NOMO-1 treated with DMSO at 0.1 percent for 48 hours (cell line): ENCODE measurements at regions not wholly inside any gene's neighbourhood (a gene's known extent, or its start where the extent isn't known, plus 50 kb on each side); places are given as distances from the start of the nearest gene placed in this dataset.

Experiments
- DNase-seq: peaks from one replicate; lab custom pipeline; 2025; ENCODE audit not compliant: unreplicated experiment; lab: John Stamatoyannopoulos, UW

DNA sequence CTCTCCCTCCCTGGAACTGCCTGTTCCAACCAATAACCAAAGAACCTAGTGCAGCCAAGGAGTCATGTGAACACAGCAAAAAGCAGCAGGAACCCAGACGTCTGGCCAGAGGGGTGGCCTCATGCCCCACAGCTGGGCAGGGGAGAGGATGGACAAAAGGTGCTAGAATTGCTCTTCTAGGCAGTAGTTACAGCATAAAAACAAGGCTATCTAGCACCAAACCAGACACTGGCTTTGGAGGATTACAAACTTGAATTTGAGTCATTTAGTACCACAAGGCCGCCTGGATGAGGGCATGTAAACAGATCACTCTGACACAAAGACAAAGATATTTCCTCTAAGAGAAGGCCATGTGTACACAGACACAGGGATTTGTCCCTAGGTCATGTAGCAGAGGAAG, 423.3 kb upstream of the MAF start:
- DNase-seq, result no peak

DNA sequence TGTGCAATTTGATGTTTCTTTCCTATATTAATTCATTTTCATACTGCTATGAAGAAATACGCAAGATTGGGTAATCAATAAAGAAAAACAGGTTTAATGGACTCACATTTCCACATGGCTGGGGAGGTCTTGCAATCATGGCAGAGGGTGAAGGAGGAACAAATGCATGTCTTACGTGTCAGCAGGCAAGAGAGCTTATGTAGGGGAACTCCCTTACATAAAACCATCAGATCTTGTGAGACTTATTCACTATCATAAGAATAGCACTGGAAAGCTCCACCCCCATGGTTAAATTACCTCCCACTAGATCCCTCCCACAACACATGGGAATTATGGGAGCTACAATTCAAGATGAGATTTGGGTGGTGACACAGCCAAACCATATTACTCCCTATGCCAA, 418.9 kb upstream of the MAF start:
- no peak for DNase-seq

- DNase-seq, result no peak
These were observed 417.9 kb upstream of the MAF start for GRCh38 chr16:80018466-80018865.

GRCh38 chr16:80016731-80017326, 416.3 kb upstream of the MAF start:
- DNase-seq, result no peak

DNA sequence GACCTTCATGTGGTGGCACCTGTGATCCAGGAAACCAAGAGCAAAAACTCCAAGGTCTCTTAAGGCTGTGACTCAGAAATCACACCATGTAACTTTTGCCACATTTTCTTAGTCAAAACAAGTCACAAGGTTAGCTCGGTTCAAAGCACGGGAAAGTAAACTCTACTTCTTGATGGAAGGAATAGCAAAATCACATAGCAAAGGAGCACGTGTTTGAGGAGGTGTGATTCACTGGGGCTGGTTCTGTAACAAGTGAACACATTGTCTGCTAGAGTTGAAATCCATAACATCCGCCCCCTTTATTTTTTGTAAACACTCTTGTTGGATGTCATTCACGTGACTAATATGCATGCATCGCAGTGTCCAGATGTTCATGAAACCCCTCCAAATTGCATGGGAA, 415.0 kb upstream of the MAF start:
- no peak for DNase-seq

GRCh38 chr16:80014241-80014939, 413.9 kb upstream of the MAF start:
- DNase-seq, result no peak

- no peak for DNase-seq
These were observed 412.0 kb upstream of the MAF start for GRCh38 chr16:80012586-80012985.

DNA sequence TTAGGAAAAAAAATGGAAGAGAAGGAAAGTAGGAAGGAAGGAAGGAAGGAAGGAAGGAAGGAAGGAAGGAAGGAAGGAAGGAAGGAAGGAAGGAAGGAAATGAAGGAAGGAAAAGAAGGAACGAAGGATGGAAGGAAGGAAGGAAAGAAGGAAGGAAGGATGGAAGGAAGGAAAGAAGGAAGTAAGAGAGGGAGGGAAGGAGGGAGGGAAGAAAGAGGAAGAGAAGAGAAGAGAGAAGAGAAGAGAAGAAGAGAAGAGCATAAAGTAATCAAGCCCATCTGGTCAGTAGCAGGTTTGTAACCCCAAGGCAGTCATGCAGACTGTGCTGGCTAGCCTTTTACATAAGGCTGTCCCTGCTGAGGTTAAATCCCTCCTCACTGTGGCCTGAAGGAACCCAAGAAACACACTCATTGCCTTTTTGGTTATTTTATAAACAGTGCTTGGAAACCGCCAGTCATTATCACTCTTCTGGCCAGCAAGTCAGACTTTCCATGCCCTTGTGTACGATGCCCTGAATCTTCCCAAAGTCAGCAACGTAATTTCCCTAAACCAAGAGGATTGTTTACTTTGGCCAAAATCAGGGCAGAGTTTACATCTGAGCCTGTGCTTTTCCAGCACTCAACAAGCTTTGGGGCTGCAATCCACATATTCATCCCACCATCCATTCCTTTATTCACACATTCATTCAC, 409.6 kb upstream of the MAF start:
- no peak for DNase-seq

DNA sequence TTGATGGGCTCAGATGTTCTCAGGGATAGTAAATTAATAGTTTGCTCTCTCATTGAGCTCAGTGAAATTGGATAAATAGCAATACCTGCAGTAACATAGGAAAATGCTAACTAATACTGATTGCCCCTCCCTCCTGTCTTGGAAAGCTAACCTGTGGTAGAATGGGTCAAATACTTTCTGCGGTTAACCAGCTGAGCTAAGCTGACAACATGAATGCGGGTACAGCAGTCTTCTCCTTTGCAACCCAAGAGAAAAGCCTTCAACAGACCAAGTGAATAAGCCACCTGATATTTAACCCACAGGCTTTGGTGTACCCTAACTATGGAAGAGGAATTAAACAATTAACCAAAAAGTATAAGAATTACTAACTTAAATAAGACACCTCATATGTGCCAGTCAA, 408.3 kb upstream of the MAF start:
- no peak for DNase-seq

DNA sequence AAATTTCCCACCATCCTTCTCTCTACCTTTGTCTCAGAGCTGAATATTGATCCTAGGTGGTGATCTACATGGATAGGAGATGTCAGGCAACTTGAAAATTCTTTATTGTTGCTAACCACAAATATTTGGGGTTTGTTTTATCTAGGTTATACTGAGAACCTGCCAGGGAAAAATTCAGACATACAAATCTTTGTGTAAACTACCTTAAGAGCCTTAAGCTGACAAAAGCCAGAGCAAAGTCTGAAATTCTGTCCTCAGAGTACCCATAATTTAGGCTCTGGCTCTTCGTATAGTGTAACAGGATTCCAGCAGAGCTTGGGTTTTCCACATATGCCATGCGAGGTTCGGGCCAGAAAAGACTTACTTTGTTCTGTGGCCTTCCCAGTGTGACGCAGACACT, 406.7 kb upstream of the MAF start:
- no peak for DNase-seq

DNA sequence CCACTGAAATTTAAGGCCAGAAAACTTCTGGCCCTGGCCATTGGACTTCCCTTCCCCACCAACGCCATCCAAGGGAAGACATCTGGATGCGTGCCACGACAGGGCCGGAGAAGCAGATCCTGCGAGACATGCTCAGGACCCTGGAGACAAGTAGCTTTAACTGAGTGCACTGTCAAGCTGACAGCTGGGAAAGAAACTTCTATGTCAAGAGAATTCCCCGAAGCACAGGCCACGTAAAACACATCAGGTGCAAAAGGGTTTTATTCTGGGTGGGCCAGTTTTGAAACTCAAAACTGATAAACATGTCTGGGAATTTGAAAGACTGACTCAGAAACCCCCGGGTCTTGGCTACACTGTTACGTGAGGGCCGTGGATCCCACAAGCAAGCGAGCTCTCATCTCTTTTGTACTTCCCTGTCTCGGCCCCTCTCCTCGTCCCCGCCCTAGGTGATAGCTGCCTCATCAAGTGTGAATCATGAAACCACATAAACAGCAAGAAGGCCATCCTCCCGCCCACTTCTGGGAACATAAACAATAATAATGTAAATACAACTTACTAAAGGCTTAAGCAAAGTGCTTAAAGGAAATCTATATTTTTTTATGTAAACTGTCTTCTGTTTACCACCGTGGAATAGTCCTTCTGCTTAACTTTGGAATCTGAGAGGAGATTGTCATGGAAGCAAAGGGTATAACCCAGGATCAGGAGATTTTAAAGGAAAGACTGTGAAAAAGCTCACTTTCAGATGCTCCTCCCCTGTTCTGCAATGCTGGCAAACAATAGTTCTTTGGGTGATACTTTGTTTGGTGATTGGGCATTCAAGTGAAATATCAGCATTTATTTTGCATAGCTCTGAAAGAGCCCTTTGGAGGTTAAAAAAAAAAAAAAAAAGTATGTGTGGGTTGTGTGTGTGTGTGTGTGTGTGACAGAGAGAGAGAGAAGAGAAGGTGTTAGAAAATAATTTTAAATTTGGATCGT, 406.0 kb upstream of the MAF start:
- no peak for DNase-seq

GRCh38 chr16:80004113-80004512, 403.6 kb upstream of the MAF start:
- no peak for DNase-seq

DNA sequence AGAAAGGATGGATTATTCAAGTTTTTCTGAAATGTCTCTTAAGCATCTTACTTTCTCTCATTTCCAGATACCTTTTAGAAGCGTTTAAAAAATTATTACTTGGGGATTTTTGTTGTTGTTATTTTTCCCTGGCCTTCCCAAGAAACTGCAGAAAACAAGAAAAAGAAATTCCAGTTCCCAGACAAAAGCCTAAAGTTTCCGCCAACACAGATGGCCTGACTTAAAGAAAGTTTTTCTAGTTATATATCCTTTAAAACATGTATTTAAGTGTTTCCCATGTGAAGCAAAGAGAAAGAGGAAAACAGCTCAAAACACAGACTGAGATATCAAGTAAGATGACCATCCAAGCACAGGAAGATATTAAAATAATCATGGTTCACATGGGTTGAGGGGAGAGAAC, 401.7 kb upstream of the MAF start:
- DNase-seq, result no peak

DNA sequence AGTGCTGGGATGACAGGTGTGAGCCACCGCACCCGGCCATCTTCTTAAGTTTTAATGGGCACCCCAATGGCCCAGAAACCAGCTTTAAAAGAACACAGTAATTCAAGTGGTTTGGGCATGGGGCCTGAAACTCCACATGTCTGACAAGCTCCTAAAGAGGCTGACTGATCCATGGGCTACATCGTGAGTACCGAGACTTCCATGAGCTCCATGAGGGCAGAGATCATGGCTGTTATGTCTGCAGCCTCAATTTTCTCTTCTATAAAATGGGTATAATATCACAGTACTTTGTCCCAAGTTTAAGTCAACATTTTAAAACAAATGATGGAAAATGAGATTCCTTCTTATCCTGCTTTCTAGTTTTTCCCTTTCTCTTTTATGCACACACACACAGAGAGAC, 397.6 kb upstream of the MAF start:
- no peak for DNase-seq

DNA sequence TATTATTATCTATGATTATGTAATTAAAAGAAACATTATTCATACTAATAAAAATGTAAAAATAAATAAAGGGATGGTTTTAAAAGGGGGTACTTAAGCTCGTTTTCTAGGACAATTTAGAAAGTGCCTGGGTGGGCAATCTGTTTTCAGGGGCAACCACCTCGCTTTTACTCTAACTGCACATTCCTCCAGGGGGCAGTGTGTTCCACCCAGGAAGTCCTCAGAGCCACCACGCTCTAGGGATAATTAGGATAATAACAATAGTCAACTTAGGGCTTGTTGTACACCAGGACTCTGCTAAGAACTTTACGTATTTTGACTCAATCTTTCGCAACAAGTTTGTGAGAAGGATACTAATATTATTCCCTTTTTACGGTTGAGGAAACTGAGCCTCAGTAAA, 396.7 kb upstream of the MAF start:
- DNase-seq, result peak; percentile 2

DNA sequence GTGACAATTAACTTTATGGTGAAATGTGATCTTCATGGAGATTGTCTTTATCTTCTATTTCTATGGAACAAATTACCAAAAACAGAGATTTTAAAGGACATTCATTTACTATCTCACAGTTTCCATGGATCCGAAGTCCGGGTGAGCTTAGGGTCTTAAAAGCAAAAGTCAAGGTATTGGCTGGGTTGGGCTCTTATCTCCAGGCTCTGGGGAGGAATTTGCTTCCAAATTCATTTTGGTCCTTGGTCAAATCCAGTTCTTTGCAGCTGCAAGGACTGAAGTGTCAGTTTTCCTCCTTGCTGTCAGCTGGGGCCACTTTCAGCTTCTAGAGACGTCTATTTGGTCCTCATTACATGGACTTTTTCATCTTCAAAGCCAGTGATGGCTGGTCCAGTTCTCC, 395.8 kb upstream of the MAF start:
- no peak for DNase-seq

- DNase-seq, result no peak
These were observed 394.8 kb upstream of the MAF start for GRCh38 chr16:79995315-79995714.

DNA sequence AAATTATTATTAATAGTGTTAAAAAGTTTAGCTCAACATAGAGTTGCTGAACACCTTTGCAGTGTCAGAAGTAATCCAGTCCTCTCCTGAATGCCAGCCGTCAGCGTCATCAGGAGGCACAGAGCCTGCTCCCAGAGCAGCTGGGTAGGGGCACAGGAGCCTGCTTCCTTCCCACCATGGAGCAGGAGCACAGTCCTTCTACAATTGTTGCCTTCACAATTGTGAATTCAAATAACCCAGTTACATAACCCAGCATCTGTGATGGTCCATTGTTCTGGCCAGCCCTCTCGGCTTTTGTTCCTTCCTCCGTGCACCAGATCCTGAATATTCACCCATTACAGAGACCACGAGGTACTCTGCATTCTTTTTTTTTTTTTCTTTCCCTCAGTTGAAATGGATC, 393.9 kb upstream of the MAF start:
- DNase-seq, result no peak

DNA sequence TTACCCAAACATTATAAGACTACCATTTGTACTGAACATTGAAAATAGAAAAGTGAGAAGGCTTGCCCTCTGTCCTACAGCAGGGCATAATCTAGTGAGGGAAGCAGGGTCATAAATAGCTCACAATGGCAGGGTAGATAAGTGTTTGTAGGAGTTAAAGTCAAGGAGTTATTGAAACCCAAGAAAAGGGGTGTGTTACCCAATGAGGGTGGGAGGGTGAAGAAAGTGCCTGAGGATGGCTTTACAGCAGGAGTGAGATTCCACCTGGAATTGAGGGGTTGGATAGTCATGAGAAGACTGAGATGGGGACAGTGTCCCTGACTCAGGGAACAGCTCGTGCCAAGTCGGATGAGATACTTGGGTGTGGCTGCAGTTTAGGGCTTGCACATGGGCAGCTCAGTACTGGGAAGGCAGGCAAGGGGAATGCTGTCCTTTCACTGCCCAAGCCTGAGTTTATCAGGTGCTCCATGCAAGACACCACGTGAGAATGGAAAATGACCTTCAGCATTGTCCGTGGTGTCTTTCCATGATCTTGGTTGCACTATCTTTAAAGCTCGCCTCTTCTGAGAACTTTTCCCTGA, 393.2 kb upstream of the MAF start:
- DNase-seq, result no peak

GRCh38 chr16:79991969-79992368, 391.4 kb upstream of the MAF start:
- DNase-seq, result no peak

- DNase-seq, result no peak
These were observed 388.2 kb upstream of the MAF start for GRCh38 chr16:79988721-79989220.
